ENCODE measurements at regions not wholly inside any gene's neighbourhood (a gene's known extent, or its start where the extent isn't known, plus 50 kb on each side); places are given as distances from the start of the nearest gene placed in this dataset.
A peak's percentile ranks its signal among the peaks of the same experiment; 100 is the strongest.

- DNase-seq, result no peak
Observed at GRCh38 chr12:132424811-132425210, 65.1 kb upstream of the FBRSL1 start.

GRCh38 chr12:132423820-132424645 lies 65.9 kb upstream of the FBRSL1 start:
- DNase-seq, result no peak

GRCh38 chr12:132423251-132423819 lies 66.6 kb upstream of the FBRSL1 start:
- no peak for DNase-seq

- DNase-seq, result no peak
Observed at GRCh38 chr12:132422381-132423043, 67.4 kb upstream of the FBRSL1 start.

GRCh38 chr12:132422040-132422380 lies 67.9 kb upstream of the FBRSL1 start:
- DNase-seq, result no peak

GRCh38 chr12:132419631-132420246 lies 70.2 kb upstream of the FBRSL1 start:
- DNase-seq, result no peak

GRCh38 chr12:132418393-132418925 lies 71.5 kb upstream of the FBRSL1 start:
- no peak for DNase-seq

GRCh38 chr12:132417741-132418140 lies 72.2 kb upstream of the FBRSL1 start:
- no peak for DNase-seq

GRCh38 chr12:132416827-132417226 lies 73.1 kb upstream of the FBRSL1 start:
- no peak for DNase-seq

- DNase-seq, result no peak
Observed at GRCh38 chr12:132416121-132416673, 73.8 kb upstream of the FBRSL1 start.

- no peak for DNase-seq
Observed at GRCh38 chr12:132415327-132416120, 74.4 kb upstream of the FBRSL1 start.

GRCh38 chr12:132414634-132415326 lies 75.2 kb upstream of the FBRSL1 start:
- DNase-seq, result peak; percentile 76

GRCh38 chr12:132413931-132414588 lies 75.9 kb upstream of the FBRSL1 start:
- DNase-seq, result no peak

GRCh38 chr12:132411457-132411856 lies 78.5 kb upstream of the FBRSL1 start:
- no peak for DNase-seq

GRCh38 chr12:132410849-132411248 lies 79.1 kb upstream of the FBRSL1 start:
- no peak for DNase-seq

GRCh38 chr12:132410296-132410625 lies 79.7 kb upstream of the FBRSL1 start:
- DNase-seq, result no peak

GRCh38 chr12:132409495-132410295 lies 80.3 kb upstream of the FBRSL1 start:
- DNase-seq, result no peak

GRCh38 chr12:132408626-132409494 lies 79.5 kb upstream of the GALNT9 start:
- DNase-seq, result no peak

- no peak for DNase-seq
Observed at GRCh38 chr12:132407992-132408391, 78.6 kb upstream of the GALNT9 start.

Data from COR-L47 (cell line).